GM21619 (cell line): ENCODE measurements at regions not wholly inside any gene's neighbourhood (a gene's known extent, or its start where the extent isn't known, plus 50 kb on each side); places are given as distances from the start of the nearest gene placed in this dataset.

Source experiments
- ATAC-seq: cut with Tn5 transposase; IDR thresholded peaks from one replicate; pipeline ENCODE4 v1.9.1; 2021; ENCODE audit not compliant: unreplicated experiment

DNA sequence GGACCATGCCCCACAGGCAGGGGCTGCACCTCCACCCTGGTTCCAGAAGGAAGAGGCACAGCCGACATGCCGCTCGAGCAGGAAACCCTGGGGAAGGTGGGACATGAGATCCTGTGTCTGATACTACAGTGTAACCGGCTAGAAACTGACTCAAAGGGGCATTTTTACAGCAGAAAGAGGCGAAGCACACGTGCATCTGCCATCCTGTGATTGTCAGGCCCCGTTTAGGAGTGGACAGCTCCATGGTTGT, 62.7 kb downstream of the SIK1 start:
- ATAC-seq: no peak

DNA sequence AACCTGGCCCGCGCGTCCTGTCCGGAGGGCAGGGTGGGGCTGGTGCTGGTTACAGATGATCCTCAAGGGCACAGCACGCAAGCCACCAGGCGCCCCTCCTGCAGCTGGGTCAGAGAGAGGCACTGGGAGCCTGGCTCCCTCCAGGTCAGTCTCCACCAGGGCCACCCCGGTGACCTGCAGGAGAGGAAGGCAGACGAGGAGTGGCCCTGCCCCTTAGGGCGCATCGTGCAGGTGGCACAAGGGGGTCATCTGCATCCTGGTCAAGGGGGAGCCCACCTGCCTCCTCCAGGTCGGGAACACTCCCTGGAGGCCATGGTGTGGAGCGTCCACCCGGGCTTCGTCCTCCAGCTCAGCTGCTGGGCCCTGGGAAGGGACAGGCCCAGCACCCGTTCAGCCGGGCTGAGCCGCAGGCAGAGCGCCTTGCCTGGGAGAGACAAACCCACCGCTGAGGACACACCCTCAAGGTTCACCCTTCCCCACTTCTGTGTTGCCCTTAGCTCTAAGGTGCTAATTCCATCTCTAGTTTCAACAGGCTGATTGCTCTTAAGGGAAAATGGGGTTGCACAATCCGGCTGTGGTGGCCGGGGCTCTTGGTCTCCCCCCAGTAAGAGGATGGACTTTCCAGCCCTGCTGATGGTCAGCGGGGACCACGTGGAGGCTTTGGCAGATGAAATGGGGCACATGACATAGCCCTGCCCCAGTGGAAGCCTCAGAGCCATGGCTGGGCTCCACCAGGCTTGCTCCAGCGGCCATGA, 63.2 kb downstream of the SIK1 start:
- ATAC-seq: no peak

GRCh38 chr21:43362915-43363314, 64.0 kb downstream of the SIK1 start:
- ATAC-seq: no peak

GRCh38 chr21:43362321-43362791, 64.6 kb downstream of the SIK1 start:
- ATAC-seq: no peak

- peak; percentile 52 for ATAC-seq
These were observed 65.2 kb downstream of the SIK1 start for GRCh38 chr21:43361493-43362296.

DNA sequence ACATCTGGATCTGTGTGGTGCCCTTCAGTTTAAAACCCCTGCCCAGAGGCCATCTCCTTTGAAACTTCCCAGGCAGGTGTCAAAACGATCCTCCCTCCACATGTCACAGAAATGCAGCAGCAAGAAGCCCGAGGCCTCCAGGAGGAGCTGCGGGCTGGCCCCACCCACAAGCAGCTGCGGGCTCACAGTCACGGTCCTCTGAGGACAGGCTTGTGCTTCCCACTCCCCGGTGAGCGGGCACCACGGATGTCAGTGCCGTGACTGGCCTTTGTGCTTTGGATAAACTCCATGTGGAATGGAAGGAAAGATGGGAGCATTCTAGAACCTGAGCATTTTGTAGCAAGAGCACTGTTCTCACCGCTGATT, 65.8 kb downstream of the SIK1 start:
- ATAC-seq: no peak

DNA sequence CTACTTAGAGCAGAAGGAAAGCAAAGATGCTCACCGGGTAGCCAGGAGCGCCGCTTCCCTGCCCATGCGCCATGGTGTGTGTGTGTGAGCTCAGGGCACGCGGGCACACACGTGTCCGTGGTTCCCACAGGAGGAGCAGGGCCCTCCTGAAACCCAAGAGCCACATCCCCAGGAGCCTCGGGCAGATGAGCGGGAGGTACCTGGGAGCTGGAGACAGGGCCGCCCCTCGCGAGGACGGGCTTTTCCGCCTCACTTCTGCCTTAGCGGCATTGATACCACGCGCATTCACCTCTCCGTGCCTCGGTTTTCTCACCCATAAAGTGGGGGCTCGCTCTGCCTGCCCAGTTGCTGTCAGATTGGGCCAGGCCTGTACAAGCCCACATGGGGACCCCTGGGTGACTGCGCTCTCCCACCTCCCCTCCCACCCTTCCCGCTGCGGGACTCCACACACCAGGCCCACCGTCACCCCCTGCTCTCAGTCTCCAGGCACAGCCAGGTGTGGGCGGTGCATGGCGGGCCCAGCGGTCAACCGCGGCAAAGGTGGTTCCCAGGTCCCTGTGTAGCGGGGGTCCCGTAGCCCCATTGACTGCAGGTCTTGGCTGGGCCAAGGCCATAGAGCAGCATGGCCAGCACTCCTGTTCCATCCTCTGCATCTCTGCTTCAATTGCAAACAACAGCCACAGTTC, 66.3 kb downstream of the SIK1 start:
- no peak for ATAC-seq

DNA sequence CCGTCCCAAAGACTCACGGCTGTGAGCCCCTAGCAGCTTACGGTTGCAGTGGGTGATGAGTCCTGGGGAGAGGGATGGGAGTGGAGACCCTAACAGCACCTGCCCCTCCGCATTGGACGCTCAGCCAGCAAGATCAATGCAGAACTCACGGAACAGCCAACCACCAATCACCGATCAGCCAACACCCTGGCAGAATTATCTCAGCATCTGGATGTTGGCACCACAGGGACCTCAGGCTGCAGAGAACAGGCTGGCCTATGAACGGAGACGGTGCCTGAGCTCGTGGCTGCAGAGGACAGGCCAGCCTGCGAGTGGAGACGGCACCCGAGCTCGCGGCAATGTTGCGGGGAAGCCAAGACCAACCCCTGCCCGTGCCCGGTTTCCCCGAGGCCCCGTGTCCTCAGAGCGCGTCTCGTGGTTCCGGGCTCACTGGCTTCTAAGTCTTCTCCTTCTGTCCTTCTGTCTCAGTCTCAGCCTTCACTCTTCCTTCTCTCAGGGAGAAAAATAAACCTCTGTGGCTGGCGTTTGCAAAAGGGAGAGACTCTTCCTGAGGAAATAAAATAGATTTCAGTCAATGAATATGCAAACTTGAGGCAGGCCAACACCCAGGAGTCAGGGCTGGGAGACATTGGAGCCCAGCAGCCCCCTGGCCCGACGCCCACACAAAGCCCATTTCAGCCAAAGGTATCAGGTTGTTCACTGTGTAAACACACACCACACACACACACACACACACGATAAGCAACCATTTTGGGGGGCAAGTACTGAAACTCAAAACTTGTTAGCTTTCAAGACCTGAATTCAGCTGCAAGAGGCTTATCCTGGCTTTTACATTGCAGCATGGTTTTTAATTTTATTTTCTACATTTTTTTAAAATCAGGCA, 67.8 kb downstream of the SIK1 start:
- ATAC-seq: no peak

GRCh38 chr21:43357715-43358430, 69.1 kb downstream of the SIK1 start:
- ATAC-seq: no peak

DNA sequence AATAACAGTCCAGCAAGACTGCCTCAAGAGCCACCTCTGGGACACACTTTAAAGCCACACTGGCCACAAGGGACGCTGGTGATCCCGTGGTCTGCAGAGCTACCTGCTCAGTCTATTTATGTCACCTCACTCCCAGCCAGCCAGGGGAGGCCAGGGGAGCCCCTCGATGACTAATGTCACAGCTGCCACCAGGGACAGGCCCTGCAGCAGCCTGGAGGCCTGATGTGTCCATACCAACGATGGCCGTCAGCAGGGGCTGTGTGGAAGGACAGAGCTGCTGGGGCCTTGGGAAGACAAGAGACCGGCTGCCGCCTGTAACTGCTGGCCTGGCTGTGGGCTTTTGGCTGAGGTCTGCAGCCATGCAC, 71.0 kb downstream of the SIK1 start:
- no peak for ATAC-seq

GRCh38 chr21:43355266-43355924, 71.5 kb downstream of the SIK1 start:
- no peak for ATAC-seq

- no peak for ATAC-seq
These were observed 72.3 kb downstream of the SIK1 start for GRCh38 chr21:43354666-43355065.

DNA sequence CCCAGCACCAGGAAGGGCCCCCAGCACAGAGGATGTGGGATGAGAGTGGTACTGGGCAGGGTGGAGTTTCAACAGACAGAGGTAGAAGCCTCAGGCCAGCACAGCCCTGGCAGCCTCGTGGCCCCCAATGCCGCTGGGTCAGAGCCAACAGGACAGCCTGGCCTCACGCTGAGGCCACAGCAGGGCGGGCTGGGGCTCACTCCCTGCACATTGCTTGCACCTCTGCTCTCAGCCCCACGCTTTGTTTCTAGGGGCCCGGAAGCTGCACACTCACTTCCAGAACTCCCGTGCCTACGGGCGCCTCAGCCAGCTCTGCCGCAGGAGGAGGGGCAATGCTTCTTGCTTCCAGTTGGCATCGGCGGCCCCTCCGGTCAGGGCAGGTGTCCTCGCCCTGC, 72.9 kb downstream of the SIK1 start:
- no peak for ATAC-seq

DNA sequence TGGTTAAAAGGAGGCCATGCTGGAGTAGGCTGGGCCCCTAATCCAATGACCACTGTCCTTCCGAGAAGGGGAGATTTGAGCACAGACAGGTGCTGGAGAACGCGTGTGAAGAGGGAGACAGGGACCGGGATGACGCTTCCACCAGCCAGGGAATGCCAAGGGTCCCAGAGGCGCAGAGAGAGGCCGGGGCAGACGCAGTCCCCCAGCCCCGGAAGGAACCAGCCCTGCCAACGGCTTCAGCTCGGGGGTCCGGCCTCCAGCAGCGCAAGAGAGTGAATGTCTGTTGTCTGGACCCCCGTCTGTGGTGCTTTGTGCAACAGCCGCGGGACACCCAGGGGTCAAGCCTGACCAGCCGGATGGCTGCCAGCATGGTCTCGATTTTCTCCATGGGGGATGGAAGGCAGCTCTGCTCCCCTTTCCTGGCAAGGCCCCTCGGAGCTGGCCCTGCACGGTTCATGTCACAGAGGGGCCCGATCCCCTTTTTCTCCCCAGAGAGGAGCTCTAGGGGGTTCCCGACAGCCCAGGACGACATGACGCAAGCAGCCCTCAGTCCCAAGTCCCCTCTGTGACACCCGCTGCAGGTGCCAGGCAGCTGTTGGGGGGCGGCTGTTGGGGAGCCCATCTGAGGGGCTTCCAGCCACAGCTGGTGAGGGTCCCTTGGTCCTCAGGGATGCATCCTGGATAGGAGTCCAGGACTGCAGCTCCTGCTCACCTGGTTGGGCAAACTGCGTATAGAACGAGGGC, 73.5 kb downstream of the SIK1 start:
- no peak for ATAC-seq

DNA sequence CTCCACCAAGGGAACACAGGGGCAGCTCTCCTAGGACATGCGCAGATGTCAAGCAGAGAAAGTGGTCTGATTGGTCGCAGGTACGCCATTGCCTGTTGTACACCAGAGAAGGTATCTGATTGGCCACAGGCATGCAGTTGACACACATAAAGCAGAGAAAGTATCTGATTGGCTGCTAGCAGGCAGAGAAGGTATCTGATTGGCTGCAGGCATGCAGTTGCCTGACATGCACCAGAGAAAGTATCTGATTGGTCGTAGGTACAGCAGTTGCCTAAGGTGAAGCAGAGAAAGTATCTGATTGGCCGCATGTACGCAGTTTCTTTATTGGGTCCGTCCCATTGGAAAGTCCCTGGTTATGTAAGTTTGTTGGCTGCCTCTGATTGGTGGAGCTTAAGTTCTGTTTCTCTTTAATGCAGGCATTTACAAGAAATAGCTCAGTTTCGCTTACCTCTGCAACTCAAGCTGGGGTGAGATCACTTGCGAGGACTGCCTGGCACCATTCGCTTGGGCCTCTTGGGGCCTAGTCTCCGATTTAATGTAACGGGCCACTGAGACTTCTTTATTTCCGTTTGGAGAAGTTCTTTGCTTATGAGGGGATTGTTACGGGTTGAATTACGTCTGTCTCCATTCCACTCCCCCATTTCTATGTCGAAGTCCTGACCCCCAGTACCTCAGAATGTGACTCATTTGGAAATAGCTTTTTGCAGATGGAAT, 74.2 kb downstream of the SIK1 start:
- peak; percentile 65 for ATAC-seq

- ATAC-seq: no peak
These were observed 74.8 kb downstream of the SIK1 start for GRCh38 chr21:43352154-43352537.

DNA sequence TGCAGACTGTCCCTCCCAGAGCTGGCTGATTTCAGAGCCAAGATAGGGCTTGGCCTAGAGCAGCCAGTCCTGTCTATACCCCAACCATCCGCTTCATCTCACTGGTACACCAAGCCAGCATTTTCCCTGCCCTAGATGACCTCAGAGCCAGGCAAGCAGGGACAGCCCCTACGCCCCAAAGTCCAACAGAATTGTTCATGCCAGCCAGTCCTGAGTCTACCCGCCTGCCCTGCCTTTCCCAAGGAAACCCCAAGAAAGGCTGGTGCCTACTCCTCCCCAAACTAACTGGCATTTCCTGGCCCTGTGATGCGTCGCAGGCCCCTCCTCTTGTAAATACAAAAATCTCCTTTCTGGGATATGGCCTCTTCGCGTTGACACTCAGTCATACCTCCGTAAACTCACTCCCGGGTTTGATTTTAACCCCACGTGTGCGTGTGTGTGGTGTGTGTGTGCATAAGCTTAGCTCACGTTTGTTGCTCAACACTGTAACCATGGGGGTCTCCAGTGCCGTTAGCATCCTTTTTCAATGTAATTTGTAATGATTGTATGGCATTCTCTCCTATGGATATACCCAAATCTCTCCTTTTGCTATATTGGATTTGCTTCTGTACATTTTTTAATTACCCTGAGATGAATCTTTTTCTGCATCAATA, 75.3 kb downstream of the SIK1 start:
- no peak for ATAC-seq

GRCh38 chr21:43349644-43350043, 77.3 kb downstream of the SIK1 start:
- no peak for ATAC-seq
